ENCODE measurements at regions not wholly inside any gene's neighbourhood (a gene's known extent, or its start where the extent isn't known, plus 50 kb on each side); places are given as distances from the start of the nearest gene placed in this dataset.

- no peaks in the 10 kb centered on the region for H3K36me3 Mint-ChIP-seq (ENCODE audit: low read depth)
- no peak for DNase-seq
- no peak overlapping the region for H3K27ac Mint-ChIP-seq
Observed at GRCh38 chr4:124420166-124420695, 292.3 kb downstream of the ANKRD50 start.

GRCh38 chr4:124423160-124423559 lies 289.4 kb downstream of the ANKRD50 start:
- Mint-ChIP-seq H3K4me1 (ENCODE audit: low read depth) (peaks cover 27% of the 10 kb centered on the region), H3K27me3 (ENCODE audit: insufficient read depth) (no peaks in the 10 kb centered on the region), H3K27ac (no peak overlapping the region), H3K9me3 (no peaks in the 10 kb centered on the region), H3K36me3 (ENCODE audit: low read depth) (no peaks in the 10 kb centered on the region), H3K4me3 (no peak overlapping the region)
- TF ChIP-seq CTCF (IDR thresholded peaks at IDR 0.05) = no peak
- DNase-seq = no peak

More at GRCh38 chr4:124420166-124420695, 292.3 kb downstream of the ANKRD50 start:
- H3K4me3 Mint-ChIP-seq = no peak overlapping the region
- H3K4me1 Mint-ChIP-seq (ENCODE audit: low read depth) = peaks cover 46% of the 10 kb centered on the region
- TF ChIP-seq CTCF (IDR thresholded peaks at IDR 0.05) = no peak
- no peaks in the 10 kb centered on the region for H3K27me3 Mint-ChIP-seq (ENCODE audit: insufficient read depth)
- no peaks in the 10 kb centered on the region for H3K9me3 Mint-ChIP-seq

- Mint-ChIP-seq H3K27me3 (ENCODE audit: insufficient read depth) (no peaks in the 10 kb centered on the region), H3K4me3 (no peak overlapping the region), H3K4me1 (ENCODE audit: low read depth) (peaks cover 31% of the 10 kb centered on the region), H3K9me3 (no peaks in the 10 kb centered on the region), H3K36me3 (ENCODE audit: low read depth) (no peaks in the 10 kb centered on the region), H3K27ac (no peak overlapping the region)
- TF ChIP-seq CTCF (IDR thresholded peaks at IDR 0.05) = no peak
- no peak for DNase-seq
Observed at GRCh38 chr4:124426279-124426678, 286.3 kb downstream of the ANKRD50 start.

GRCh38 chr4:124427095-124427767 lies 285.3 kb downstream of the ANKRD50 start:
- Mint-ChIP-seq H3K36me3 (ENCODE audit: low read depth) (no peaks in the 10 kb centered on the region), H3K27me3 (ENCODE audit: insufficient read depth) (no peaks in the 10 kb centered on the region), H3K4me1 (ENCODE audit: low read depth) (peaks cover 31% of the 10 kb centered on the region), H3K9me3 (no peaks in the 10 kb centered on the region), H3K4me3 (no peak overlapping the region), H3K27ac (no peak overlapping the region)
- TF ChIP-seq CTCF (IDR thresholded peaks at IDR 0.05) = no peak
- DNase-seq = no peak

- Mint-ChIP-seq H3K36me3 (ENCODE audit: low read depth) (no peaks in the 10 kb centered on the region), H3K27me3 (ENCODE audit: insufficient read depth) (no peaks in the 10 kb centered on the region), H3K9me3 (no peaks in the 10 kb centered on the region), H3K4me3 (no peak overlapping the region), H3K4me1 (ENCODE audit: low read depth) (peaks cover 32% of the 10 kb centered on the region), H3K27ac (no peak overlapping the region)
- TF ChIP-seq CTCF (IDR thresholded peaks at IDR 0.05) = no peak
- DNase-seq = no peak
Observed at GRCh38 chr4:124428648-124429047, 283.9 kb downstream of the ANKRD50 start.
